Left hindlimb (tissue), 1 donor: ENCODE measurements at regions not wholly inside any gene's neighbourhood (a gene's known extent, or its start where the extent isn't known, plus 50 kb on each side); places are given as distances from the start of the nearest gene placed in this dataset.

ENCODE experiments used
- DNase-seq: peaks from one replicate; pipeline ENCODE4 v3.0.0-alpha.2; 2018

DNA sequence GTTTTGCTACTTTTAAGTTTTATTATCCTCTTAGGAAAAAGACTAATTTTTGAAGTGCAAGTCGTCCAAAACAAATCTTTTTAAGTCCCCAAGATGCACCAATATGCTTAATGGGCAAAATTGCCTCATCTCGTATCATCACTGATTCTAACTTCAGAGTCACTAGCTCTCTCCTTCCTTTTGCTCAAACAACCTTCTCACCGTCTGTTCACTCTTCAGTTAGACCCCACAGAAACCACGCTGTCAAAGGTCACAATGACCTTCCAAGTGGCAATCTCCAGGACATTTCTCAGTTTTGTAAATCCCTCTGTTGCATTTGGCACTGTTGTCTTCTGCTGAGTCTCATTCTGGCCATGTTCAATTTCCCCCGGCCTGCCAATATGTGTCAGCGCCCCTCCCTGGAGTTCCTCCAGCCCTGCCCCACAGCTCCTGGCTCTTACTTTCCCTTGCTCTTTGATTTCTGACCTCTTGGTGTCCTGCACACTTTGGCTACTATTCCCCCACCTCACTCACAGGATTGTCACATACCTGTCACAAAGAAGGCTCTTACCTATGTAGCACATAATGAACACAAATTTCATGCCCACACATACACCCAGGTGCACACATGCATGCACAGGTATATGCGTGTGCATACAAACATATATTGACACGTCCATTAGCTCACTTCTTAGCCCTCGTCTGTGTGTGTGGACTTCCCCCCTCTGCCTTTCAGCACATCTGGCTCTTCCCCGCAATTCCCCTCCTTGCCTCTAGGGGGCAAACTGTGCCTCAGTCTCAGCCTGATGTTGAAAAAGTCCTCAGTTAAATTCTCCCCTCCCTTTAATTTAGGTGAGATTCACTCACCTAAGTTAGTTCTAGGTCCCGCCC lies 354.0 kb upstream of the DUSP10 start:
- DNase-seq = no peak

DNA sequence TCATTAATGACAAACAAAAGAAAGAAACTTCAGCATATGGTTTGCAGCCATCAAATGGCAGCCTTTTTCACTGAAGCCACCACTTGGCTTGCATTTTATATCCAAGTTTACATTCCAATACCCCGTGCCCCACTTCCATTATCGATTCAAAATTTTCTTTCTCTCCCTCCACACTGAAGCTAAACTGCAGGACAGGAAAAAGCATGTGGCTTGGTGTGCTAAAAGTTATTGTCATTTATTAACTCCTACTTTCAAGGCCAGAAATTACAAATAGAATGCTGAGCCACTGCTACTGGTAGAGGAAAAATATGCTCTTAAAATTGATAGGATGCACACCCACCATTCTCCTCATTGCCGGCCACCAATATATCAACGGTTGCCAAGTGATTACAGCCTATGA lies 351.6 kb upstream of the DUSP10 start:
- no peak for DNase-seq

DNA sequence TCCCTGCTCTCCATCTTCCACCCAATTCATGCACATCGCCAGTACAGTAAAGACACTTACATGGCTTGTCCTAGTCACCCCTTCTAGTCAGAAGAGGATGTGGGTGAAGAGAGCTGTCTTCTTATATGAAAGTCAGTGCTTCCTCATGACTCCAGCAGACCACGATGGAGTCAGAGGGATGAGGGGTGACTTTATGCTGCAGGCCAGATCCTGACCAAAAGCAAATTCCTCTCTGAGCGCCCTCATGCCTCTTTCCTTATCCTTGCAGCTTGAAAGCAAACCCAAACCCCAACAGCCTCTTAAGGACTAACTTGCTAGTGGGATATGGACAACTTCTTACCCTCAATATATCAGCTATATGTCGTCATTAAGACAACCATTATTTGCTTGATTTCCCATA lies 348.2 kb upstream of the DUSP10 start:
- DNase-seq = no peak

DNA sequence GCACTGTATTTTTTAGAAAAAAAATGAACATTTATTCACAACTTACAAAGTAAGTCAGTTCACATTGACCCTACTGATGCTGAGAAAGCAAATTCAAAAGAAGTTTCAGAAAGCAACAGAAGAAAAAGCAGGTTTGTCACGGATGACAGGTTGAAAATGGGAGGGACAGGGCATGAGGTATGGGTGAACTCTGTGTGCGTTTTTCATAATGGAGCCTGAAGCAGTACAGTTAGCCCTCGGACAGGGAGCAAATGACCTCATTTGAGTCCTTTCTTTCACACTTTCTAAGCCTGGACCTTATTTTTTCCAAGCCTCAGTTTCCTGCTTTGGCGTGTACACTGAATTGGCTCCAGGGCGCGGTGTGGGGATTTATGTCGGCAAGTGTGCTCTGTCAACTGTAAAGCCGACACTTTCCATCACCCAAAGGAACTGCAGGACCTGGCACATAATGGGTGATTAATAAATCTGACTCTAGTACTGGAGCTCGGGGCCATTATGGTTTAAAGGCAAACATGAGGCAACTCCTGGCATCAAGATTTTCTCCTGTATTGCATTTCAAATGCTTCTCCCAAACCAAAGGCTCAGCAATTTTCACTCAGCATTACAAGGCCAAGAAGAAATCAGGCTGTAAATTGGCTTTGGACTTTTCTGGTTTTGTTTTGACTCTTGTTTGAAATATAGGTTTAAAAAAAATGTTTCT lies 345.5 kb upstream of the DUSP10 start:
- no peak for DNase-seq

DNA sequence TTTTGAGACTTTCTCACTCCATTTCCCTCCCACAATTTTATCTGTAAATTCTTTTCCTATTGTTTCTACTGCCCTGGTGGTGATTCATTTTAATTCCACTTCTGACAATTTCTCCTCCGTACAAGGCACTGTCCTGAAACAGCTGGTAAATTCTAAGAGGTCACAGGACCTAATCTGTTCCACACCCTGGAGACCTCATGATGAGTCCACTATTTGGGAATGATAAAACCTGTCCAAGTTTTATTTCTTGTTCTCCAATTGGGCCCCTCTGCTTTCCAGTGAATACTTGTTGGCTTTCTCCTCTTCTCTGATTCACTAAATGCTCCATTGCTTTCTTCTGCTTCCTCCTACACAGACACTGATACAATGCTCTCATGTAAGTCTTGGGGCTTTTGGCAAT lies 343.1 kb upstream of the DUSP10 start:
- no peak for DNase-seq

DNA sequence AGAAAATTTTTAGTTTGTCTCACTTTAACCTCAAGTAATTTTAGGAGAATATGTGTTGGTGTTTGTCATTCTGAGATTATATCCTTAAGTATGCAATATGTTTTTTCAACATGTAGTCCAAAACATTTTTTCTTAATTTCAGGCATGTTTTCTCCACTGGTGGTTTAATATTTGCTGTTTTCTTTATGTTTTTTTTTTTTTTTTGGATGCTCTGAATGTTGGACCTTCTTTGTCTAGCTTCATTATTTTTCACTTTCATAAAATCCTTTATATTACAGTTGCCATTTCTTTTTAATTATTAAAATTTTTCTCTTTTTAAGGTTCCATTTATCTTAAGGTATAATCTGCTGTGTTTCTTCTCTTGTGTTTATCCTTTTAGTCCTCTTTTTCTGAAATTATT lies 342.2 kb upstream of the DUSP10 start:
- DNase-seq = no peak

DNA sequence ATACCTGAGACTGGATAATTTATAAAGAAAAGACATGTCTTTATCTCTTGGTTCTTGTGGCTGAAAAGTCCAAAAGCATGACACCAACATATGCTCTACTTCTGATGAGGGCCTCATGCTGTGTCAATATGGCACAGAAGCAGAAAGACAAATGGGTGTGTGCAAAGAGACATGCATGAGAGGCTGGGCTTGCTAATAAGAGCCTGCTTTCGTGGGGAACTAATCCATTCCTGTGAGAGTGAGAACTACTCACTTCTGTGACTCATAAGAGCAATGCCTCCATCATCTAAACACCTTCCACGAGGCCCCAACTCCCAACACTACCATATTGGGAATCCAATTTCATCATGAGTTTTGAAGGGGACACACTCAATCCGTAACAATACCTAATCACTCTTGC lies 340.0 kb upstream of the DUSP10 start:
- DNase-seq = no peak

DNA sequence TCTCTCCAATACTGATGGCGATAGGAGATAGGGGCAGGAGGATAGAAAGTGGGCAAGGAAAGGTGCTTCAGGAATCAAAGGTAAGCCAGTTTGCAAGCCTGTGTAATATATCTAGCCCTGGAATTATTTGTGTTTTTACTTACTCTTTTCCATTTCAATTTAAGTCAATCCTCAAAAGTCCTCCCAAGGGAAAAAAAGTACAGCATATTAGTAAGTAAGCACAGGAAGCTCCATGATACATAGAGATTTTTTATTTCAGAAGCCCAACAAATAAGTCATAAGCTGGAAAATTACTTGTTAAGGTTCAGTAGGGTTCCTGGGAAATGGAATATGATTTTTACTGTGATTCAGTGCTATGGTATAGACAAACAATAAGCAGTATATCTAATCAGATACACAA lies 337.7 kb upstream of the DUSP10 start:
- no peak for DNase-seq

DNA sequence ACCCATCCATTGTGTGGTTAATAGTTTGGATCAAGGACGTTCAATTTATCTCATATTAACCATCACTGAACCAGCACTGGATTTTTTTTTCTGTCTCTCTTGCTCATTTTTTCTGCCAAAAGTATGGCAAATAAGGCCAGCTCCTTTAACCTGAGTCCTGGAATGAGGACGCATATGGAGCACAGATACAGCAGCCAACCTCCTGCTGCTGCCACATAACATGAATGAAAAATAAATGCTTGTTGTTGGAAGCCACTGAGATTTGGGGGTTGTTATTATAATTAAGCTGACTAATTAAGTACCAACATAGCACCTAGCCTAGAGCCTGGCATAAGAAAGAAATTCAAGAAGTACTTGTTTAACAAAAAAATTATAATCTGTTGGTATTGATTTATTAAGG lies 335.3 kb upstream of the DUSP10 start:
- no peak for DNase-seq

DNA sequence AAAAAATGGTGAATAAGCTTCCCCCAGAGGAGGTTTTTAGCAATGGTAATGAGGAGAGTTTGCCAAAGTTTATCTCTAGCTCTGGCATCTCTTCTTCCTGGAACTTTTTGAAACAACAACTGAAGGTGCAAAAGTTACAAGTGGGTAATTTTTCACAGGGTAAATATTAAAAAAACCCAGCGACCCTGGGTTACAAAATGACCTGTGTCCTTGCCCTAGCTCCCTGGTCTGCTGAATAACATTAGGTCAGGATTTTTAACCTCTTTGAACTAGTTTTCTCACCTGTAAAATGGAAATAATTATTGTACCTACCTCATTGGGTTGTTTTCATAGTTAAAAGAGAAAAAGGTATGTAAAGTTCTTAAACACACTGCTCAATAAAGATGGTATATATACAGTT lies 332.4 kb upstream of the DUSP10 start:
- no peak for DNase-seq

DNA sequence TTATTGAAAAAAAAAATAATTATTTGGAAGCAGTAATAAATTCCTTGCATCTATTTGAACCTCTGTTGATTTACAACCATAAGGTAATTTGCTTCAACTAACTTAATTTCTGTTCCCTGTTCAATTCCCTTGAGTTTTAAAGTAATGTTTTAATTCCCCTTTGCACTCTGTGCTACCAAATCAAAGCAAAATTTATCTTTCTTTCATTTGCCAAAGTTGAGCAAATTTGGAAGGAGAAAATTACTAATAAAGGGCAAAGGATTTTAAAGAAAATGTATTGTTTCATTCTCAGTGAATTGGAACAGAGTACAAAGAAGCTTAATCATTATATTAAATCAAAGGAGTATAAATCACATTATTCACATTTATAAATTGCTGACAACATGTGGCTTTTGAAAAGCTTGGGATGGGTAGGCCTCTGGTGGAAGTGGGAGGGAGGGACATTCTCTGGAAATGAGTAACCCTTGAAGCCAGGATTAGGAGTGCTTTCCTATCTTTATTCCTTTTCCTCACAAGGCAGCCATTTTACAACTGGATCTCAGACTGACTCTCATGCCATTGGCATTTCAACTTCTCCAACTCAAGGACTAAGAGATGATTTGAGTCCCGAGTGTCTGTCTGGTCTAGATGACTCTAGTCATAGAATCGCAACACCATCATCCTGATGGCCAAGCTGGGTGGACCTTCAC lies 331.6 kb upstream of the DUSP10 start:
- DNase-seq = no peak

DNA sequence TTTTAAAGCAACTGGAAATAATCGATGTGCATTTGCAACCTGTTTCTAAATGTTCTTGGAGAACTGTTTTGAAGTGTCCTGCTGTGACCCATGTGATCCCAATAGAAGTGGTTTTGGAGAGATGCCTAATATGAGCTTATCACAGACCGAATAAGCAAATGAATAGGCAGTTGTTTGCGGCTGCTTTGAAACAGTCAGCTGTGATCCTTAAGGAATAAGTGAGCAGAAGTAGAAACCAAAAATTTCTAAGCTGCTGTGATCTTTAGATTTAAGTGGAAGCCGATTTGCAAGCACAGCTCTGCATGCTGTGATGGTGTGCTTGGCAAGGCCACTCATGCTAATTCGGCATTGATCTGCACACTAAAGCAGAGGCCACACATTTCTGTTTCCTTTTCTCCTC lies 329.5 kb upstream of the DUSP10 start:
- no peak for DNase-seq

DNA sequence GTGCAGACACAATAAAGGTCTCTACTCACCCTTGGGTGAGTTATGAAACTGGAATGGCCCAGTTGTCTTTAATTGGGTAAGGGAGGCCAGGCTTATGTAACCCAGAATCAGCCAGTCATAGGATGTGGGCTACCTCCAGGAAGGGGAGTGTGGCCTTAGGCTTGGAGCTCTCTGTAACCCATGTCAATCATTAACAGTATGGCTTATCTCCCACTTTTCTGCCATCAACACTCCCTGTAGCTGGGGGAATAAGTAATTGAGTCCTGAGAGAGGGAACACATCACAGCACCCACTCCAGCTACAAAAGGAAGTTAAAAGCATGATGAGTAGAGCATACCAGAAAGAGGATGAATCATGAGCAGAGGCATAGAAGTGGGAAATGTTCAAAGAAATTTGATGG lies 327.0 kb upstream of the DUSP10 start:
- no peak for DNase-seq

DNA sequence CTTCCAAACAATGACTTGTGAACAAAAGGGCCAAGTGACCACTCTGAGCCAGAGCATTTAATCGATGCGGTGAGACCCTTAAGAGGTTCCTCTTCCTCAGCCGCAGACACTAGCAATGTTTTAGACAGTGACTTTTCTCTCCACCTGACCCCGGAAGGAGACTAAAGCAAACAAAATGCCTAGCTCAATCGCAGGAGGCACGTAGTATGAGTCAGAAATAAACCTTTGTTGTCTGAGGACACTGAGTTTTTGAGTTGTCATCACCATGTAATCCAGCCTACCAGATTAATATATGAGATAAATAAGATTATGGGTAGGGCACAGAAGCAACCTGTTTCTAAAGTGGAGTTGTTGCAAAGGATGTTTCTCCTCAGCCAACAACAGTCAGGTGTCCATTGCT lies 326.2 kb upstream of the DUSP10 start:
- DNase-seq = no peak

DNA sequence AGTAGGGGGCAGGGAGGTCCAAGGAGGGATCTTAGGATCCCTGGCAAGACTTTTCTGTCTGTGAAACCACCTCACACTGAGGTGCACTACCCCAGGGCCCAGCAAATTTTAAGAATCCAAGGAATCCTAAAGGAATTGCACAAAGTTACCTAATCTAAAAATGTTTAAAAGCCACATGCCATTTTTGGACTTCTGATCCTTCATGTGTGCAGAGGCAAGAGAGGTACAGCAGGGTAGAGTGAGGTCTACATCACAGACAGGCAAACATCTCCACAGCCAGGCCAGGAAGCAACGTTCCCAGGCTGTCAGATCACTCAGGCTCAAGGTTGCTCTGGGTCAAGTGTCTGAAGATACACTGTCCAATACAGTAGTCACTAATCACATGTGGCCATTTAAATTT lies 324.6 kb upstream of the DUSP10 start:
- no peak for DNase-seq

DNA sequence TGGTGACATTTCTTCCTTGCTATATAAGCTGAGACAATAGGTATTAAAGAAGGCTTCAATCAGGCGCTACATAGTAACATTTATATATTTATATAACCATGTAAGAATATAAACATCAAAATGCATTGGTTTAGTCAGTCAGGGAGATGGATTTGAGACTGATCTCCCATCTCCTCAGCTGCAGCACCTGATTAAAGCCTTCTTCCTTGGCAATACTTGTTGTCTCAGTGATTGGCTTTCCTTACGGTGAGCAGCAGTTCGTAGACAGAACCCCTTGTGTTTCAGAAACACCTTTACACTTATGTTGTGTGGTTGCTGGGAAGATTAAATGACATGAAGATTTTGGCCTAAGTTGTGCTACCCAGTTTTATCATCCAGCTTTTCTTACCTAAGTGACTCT lies 323.3 kb upstream of the DUSP10 start:
- DNase-seq = no peak

DNA sequence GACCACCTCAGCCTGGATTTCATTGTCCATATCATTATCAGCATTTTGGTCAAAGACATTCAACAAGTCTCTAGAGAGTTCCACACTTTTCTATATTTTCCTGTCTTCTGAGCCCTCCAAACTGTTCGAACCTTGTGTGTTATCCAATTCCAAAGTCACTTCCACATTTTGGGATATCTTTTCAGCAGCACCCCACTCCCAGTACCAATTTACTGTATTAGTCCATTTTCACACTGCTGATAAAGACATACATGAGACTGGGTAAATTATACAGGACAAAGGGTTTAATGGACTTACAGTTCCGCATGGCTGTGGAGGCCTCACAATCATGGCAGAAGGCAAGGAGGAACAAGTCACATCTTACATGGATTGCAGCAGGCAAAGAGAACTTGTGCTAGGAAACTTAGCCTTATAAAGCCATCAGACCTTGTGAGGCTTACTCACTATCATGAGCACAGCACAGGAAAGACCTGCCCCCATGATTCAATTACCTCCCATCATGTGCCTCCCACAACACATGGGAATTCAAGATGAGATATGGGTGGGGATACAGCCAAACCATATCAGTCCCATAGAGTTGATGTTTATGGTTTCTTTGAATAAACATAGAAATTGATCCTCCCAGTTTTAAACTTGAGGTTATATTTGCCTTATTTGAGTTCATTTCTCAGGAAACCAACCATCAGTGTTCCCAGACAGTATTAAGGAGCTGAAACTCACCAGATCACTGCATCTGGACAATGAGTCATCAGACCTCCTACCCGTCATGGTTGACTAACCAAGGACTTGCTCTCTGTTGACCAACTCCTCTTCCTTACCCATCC lies 322.7 kb upstream of the DUSP10 start:
- no peak for DNase-seq

DNA sequence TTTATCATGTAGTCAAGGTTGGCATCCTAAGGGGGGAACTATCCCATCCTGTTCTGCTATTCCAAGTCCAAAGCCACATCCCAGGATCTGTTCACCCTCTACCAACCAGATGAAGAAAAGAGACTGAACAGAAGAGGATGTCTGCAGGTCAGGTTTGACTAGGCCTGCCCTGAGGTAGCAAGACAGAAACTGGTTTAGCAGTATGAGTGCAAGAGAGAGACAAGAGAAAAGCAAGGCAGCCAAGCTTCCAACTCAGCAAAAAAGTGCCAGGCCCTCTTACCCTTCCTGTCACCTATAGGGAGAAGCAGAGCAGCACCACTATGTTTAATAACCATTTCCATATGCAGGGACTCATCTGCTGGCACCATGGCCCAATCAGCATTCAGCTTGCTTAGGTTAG lies 320.8 kb upstream of the DUSP10 start:
- no peak for DNase-seq

DNA sequence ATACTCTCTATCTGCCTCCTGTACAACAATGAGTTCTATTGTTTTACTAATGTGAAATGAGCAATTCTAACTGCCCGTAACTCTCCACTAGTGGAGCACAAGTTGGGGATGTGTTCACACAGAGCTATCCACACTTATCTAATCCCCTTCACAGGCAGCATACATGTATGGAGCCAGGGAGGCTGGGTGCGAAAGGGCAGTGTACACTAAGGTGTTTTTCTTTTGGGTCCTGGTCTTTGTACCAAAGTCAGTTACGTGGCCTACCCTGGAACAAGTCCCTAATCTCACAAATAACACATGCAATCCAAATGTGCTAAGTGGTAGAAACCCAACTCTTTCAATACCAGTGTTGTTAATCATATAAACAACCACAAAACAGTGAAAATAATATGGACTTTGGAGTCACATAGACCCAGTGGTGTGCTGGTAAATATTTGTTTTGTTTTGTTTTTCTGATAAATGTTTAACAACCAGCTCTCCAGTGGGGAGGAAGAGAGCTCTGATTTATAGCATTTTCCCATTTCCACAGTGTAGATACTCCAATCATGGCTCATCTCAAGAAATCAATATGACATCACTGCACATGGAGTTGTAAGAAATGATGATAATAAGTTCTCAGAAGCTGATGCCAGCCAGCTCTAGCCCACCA lies 319.9 kb upstream of the DUSP10 start:
- DNase-seq = no peak

DNA sequence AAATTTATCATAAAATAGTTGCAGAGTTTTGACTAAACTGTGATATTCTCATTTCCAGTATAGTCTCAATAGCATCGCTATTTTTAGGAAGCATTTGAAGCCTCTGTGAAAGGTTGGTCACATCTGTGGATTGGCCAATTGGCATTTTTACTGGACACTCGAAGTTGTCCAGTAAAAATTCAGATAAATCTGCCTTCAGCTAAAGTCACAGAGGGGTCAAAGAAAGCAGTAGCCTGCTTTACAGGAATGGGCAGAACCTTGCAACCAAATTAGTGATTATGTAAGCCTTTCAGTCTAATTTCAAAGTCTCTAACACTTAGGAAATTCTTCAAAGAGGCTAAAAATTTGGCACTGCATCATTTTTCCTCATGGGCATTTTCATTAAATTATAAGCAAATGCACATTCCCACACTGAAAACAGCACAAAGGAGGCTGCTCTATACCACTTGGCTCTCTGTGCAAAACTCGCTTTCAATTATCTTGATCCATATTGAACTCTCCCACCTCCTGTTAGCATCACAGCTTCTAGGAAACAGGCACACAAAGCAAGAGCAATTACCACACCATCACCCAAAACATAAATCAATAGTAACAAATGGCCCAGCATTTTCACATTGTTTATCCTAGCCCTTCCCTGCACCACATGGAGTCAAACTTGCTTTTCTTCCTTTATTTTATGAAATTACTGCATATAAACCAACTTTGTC lies 318.5 kb upstream of the DUSP10 start:
- DNase-seq = no peak

DNA sequence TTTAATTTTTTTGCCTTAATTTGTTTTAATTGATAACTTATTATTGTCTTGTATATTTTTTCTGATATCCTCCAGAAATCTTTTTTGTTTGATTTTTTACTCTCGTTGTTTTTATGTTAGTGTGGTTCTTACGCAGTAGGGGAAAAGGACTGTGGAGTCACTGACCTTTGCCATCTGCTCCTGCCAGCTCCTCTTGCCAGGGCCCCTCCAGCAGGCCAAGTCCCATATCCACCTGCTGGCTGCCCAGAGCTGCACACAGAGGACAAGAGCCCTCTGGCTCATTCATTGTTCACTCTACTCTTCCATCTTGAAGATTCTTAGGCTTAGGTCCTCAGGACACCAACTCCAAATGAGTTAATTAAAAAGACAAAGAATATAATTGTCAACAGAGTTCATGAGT lies 316.4 kb upstream of the DUSP10 start:
- no peak for DNase-seq

DNA sequence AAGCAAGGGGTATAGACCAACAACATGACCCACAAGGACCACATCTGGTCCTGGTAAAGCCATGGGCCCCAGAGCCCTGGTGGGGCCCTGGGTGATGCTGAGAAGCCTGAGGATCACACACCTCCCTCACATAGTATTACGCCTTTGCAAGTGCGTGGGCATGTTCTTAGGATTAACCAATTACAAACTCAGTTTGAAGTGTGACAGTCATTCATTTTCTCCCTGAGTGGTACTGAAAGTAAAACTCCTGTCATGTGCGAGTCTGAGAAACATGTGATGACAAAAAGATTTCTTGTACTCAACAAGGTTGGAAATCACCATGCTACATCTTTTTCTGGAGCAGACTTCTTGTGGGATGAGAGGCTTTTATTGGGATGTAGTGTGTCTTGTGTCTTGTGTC lies 315.3 kb upstream of the DUSP10 start:
- DNase-seq = no peak
